ENCODE measurements at regions not wholly inside any gene's neighbourhood (a gene's known extent, or its start where the extent isn't known, plus 50 kb on each side); places are given as distances from the start of the nearest gene placed in this dataset.
"Not testable (repeated sequence)": the region's sequence is repeated elsewhere in the genome, so short reads cannot be mapped to it uniquely, and the experiment has no call there.

DNA sequence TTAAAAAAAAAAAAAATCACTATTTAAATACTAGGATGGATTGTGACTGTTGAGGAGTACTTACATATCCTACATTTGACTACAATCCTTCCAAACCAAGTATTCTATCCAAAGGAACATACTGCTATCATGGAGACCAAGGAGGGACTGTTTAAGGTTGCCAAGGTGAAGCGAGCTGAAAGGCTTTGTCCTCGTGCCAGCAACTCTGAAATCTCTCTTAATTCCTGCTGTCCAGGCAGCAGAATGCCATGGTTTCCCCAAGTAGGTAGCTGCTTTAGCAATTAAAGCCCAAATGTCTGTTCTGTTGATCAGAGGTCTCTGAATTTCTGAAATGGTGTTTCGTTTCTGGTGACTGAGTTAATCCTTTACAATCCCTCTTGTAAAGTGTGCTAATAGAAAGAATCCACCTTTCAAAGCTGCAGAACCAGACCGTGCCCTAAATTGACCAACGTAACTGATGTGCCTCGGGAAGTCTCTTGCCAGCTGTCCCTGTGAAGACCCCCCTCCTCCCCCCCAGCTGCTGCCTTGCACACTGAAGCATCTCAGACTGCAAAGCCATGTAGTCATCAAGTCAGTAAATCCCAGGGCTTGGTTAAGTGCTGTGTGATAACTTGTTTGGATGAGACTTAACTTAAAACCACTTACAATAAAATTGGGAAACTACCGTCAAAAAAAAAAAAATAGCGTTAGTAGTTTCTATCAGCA, 210.9 kb downstream of the CYLC2 start:
- not testable (repeated sequence) for H3K27ac ChIP-seq (ENCODE audit: low read depth in 1 of 3, low read length in 2 of 3); FAIRE-seq; H3K27me3 ChIP-seq (ENCODE audit: control insufficient read depth in 3 of 3, insufficient read depth in 3 of 3, low read length in 3 of 3); H3K4me3 ChIP-seq (ENCODE audit: low read depth in 1 of 3, low read length in 3 of 3); H3K4me1 ChIP-seq (ENCODE audit: control insufficient read depth in 3 of 3, insufficient read depth in 2 of 3, low read depth in 1 of 3, low read length in 2 of 3); DNase-seq; H3K36me3 ChIP-seq (ENCODE audit: control insufficient read depth in 3 of 3, insufficient read depth in 2 of 3, low read depth in 1 of 3, low read length in 3 of 3)
- 63 to 80% (median 70%) methylated on average over 5 to 8 of the region's 8 CpGs for WGBS, 3 donors
- peaks cover 2 to 18% of the 10 kb centered on the region in 2 donors for H3K9me3 ChIP-seq (ENCODE audit: control insufficient read depth in 2 of 2, insufficient read depth in 1 of 2, low read depth in 1 of 2, low read length in 1 of 2)

DNA sequence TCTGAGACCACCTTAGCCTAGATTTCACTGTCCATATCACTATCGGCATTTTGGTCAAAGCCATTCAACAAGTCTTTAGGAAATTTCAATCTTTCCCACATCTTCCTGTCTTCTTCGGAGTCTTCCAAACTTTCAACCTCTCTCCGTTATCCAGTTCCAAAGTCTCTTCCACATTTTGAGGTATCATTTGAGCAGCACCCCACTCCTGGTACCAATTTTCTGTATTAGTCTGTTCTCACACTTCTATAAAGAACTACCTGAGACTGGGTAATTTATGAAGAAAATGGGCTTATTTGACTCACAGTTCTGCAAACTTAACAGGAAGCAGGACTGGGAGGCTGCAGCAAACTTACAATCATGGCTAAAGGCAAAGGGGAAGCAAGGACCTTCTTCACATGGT, 215.5 kb downstream of the CYLC2 start:
- DNase-seq (no peak), FAIRE-seq (no peak)
- Histone ChIP-seq H3K36me3 (ENCODE audit: control insufficient read depth in 3 of 3, insufficient read depth in 2 of 3, low read depth in 1 of 3, low read length in 3 of 3) (no peaks in the 10 kb centered on the region), H3K9me3 (ENCODE audit: control insufficient read depth in 2 of 2, insufficient read depth in 1 of 2, low read depth in 1 of 2, low read length in 1 of 2) (peaks cover 2 to 19% of the 10 kb centered on the region in 2 donors), H3K4me3 (ENCODE audit: low read depth in 1 of 3, low read length in 3 of 3) (no peak overlapping the region), H3K27ac (ENCODE audit: low read depth in 1 of 3, low read length in 2 of 3) (no peak overlapping the region), H3K27me3 (ENCODE audit: control insufficient read depth in 3 of 3, insufficient read depth in 3 of 3, low read length in 3 of 3) (no peaks in the 10 kb centered on the region), H3K4me1 (ENCODE audit: control insufficient read depth in 3 of 3, insufficient read depth in 2 of 3, low read depth in 1 of 3, low read length in 2 of 3) (no peaks in the 10 kb centered on the region)
- WGBS, 3 donors, result 78 to 90% (median 80%) methylated on average over 3 of the region's 3 CpGs

DNA sequence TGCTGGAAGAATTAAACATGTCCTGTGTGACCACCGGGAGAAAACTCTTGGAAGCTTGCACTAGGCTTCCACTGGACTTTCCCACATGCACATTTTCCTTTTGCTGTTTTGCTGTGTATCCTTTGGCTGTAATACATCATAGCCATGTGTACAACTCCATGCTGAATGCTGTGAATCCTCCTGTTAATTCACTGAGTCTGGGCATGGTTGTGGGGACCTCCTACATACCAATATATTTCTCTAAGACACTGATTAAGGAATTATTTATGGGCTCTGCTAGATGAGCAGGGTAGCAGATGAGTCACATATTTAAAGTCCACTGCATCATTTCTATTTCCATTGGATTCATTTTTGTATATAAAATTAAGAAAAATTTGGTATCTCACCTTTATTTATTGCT, 220.1 kb downstream of the CYLC2 start:
- no peak overlapping the region for H3K4me3 ChIP-seq (ENCODE audit: low read depth in 1 of 3, low read length in 3 of 3)
- H3K4me1 ChIP-seq (ENCODE audit: control insufficient read depth in 3 of 3, insufficient read depth in 2 of 3, low read depth in 1 of 3, low read length in 2 of 3), result no peaks in the 10 kb centered on the region
- FAIRE-seq (no peak), DNase-seq (no peak)
- H3K27me3 ChIP-seq (ENCODE audit: control insufficient read depth in 3 of 3, insufficient read depth in 3 of 3, low read length in 3 of 3), result no peaks in the 10 kb centered on the region
- 55 to 80% (median 70%) methylated on average over 1 of the region's 1 CpG for WGBS, 3 donors
- H3K27ac ChIP-seq (ENCODE audit: low read depth in 1 of 3, low read length in 2 of 3), result no peak overlapping the region
- H3K9me3 ChIP-seq (ENCODE audit: control insufficient read depth in 2 of 2, insufficient read depth in 1 of 2, low read depth in 1 of 2, low read length in 1 of 2), result peaks cover 2 to 10% of the 10 kb centered on the region in 2 donors
- no peaks in the 10 kb centered on the region for H3K36me3 ChIP-seq (ENCODE audit: control insufficient read depth in 3 of 3, insufficient read depth in 2 of 3, low read depth in 1 of 3, low read length in 3 of 3)

DNA sequence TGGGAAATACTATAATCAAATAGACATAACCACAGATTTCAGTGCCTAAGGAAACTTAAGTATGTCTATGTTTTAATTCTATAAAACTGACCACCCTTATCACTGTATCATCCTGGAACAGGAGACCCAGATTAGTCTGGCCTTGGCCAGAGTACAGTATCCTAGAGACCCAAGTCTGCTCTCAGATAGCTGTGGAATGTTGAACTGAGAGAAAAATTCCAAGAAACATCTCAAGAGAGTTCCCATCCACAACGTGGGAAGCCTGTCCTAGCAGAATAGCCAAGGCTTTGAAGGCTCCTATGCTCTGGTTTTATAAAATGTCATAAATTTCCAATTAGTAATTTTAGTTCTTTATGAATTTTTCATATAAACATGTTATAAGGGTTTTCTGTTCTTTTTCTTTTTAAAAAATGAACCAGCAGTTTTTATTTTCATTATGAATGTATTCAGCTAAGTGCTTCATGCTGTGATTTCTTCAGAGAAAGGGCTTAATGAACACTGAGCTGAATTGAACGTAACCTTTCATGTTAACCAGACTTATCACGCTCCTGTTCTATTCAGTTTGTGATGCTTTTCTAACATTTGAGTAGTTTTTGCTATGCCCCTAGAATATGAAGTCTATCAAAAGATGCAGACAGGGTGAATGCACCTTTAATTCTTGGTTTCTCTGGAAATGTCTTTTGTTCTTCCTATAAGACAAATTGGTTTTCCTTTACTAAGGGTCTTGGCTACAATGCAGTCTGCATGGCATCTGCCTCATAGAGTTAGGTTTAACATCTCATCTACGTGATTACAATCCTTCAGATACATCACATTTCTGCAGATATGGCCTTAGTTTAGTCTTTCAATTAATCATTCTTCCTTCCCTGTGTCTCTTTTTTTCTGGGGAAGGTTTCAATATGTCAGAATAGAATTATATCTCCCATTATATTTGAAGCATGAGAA, 230.8 kb downstream of the CYLC2 start:
- no peak for FAIRE-seq
- Histone ChIP-seq H3K36me3 (ENCODE audit: control insufficient read depth in 3 of 3, insufficient read depth in 2 of 3, low read depth in 1 of 3, low read length in 3 of 3) (no peaks in the 10 kb centered on the region), H3K9me3 (ENCODE audit: control insufficient read depth in 2 of 2, insufficient read depth in 1 of 2, low read depth in 1 of 2, low read length in 1 of 2) (no peaks in the 10 kb centered on the region), H3K4me3 (ENCODE audit: low read depth in 1 of 3, low read length in 3 of 3) (no peak overlapping the region), H3K27ac (ENCODE audit: low read depth in 1 of 3, low read length in 2 of 3) (no peak overlapping the region), H3K27me3 (ENCODE audit: control insufficient read depth in 3 of 3, insufficient read depth in 3 of 3, low read length in 3 of 3) (no peaks in the 10 kb centered on the region), H3K4me1 (ENCODE audit: control insufficient read depth in 3 of 3, insufficient read depth in 2 of 3, low read depth in 1 of 3, low read length in 2 of 3) (no peaks in the 10 kb centered on the region)
- DNase-seq, result no peak
- 49 to 54% (median 52%) methylated on average over 4 of the region's 4 CpGs for WGBS, 3 donors

DNA sequence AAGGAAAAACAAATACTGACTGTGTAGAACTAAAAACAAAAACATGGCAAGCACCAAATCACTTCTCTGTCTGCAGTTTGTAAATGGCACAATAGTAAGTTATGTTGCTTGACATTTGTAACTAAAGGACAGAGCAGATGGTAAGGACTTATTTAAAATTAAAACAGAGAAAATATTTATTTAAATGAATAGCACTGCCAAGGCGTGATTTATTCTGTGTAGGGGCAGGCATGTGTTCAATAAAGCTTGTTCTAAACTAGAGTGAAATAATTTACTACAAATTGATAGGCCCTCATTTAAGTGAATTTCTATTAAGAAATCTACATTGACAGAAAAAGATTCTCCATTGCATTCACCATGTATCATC, 231.5 kb downstream of the CYLC2 start:
- WGBS, 3 donors, result 78 to 92% (median 88%) methylated on average over 1 of the region's 1 CpG
- no peak overlapping the region for H3K4me3 ChIP-seq (ENCODE audit: low read depth in 1 of 3, low read length in 3 of 3)
- DNase-seq, result no peak
- H3K36me3 ChIP-seq (ENCODE audit: control insufficient read depth in 3 of 3, insufficient read depth in 2 of 3, low read depth in 1 of 3, low read length in 3 of 3), result no peaks in the 10 kb centered on the region
- H3K9me3 ChIP-seq (ENCODE audit: control insufficient read depth in 2 of 2, insufficient read depth in 1 of 2, low read depth in 1 of 2, low read length in 1 of 2), result no peaks in the 10 kb centered on the region
- no peaks in the 10 kb centered on the region for H3K27me3 ChIP-seq (ENCODE audit: control insufficient read depth in 3 of 3, insufficient read depth in 3 of 3, low read length in 3 of 3)
- no peak overlapping the region for H3K27ac ChIP-seq (ENCODE audit: low read depth in 1 of 3, low read length in 2 of 3)
- H3K4me1 ChIP-seq (ENCODE audit: control insufficient read depth in 3 of 3, insufficient read depth in 2 of 3, low read depth in 1 of 3, low read length in 2 of 3), result no peaks in the 10 kb centered on the region
- FAIRE-seq, result no peak

DNA sequence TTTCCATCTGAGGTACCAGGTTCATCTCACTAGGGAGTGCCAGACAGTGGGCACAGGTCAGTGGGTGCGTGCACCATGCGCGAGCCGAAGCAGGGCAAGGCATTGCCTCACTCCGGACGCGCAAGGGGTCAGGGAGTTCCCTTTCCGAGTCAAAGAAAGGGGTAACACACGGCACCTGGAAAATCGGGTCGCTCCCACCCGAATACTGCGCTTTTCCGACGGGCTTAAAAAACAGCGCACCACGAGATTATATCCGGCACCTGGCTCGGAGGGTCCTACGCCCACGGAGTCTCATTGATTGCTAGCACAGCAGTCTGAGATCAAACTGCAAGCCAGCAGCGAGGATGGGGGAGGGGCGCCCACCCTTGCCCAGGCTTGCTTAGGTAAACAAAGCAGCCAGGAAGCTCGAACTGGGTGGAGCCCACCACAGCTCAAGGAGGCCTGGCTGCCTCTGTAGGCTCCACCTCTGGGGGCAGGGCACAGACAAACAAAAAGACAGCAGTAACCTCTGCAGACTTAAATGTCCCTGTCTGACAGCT, 242.5 kb downstream of the CYLC2 start:
- not testable (repeated sequence) for H3K9me3 ChIP-seq (ENCODE audit: control insufficient read depth in 2 of 2, insufficient read depth in 1 of 2, low read depth in 1 of 2, low read length in 1 of 2); H3K27me3 ChIP-seq (ENCODE audit: control insufficient read depth in 3 of 3, insufficient read depth in 3 of 3, low read length in 3 of 3); DNase-seq; H3K36me3 ChIP-seq (ENCODE audit: control insufficient read depth in 3 of 3, insufficient read depth in 2 of 3, low read depth in 1 of 3, low read length in 3 of 3); H3K27ac ChIP-seq (ENCODE audit: low read depth in 1 of 3, low read length in 2 of 3); H3K4me1 ChIP-seq (ENCODE audit: control insufficient read depth in 3 of 3, insufficient read depth in 2 of 3, low read depth in 1 of 3, low read length in 2 of 3); FAIRE-seq; H3K4me3 ChIP-seq (ENCODE audit: low read depth in 1 of 3, low read length in 3 of 3)
- WGBS, 3 donors, result 83 to 86% (median 84%) methylated on average over 24 of the region's 24 CpGs

DNA sequence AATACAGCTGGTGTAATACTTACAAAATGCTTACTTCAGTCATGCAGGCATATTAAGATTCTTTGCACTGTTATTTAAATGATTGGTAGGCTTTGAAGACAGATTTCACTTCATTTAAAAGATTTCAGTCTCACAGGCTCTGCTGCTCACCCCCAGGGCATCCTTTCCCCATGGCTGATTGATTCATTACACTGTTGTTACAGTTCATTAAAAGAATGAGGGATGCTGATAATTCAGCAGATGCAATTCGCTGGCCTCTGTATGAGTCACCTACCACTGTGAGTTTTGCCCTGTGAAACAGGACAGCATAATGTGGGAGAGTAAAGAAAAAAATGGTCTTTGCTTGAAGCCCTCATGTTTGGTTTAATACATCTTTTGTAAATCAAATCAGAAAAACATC, 246.9 kb downstream of the CYLC2 start:
- H3K4me3 ChIP-seq (ENCODE audit: low read depth in 1 of 3, low read length in 3 of 3), result no peak overlapping the region
- no peaks in the 10 kb centered on the region for H3K36me3 ChIP-seq (ENCODE audit: control insufficient read depth in 3 of 3, insufficient read depth in 2 of 3, low read depth in 1 of 3, low read length in 3 of 3)
- H3K27ac ChIP-seq (ENCODE audit: low read depth in 1 of 3, low read length in 2 of 3), result no peak overlapping the region
- 30 to 48% (median 37%) methylated on average over 1 of the region's 1 CpG for WGBS, 3 donors
- H3K9me3 ChIP-seq (ENCODE audit: control insufficient read depth in 2 of 2, insufficient read depth in 1 of 2, low read depth in 1 of 2, low read length in 1 of 2), result no peaks in the 10 kb centered on the region
- H3K4me1 ChIP-seq (ENCODE audit: control insufficient read depth in 3 of 3, insufficient read depth in 2 of 3, low read depth in 1 of 3, low read length in 2 of 3), result no peaks in the 10 kb centered on the region
- FAIRE-seq, result no peak
- no peak for DNase-seq
- no peaks in the 10 kb centered on the region for H3K27me3 ChIP-seq (ENCODE audit: control insufficient read depth in 3 of 3, insufficient read depth in 3 of 3, low read length in 3 of 3)

DNA sequence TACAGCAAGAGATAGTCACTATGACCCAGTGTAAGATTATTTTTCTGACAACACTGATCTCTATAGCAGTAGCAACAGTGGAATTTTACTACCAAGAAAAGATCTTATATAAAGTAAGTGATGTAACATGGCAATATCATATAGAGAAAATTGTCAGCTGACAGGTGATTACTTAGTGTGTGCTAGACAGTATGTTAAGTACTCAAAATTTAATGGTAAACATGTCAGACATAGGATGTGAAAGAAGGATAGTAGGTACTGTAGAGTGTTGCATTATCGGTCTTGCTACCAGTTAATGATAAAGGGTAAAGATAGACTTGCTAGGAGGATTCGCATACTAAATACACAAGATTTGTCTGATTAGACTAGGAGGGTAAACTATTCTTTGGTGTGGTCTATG, 247.4 kb downstream of the CYLC2 start:
- Histone ChIP-seq H3K9me3 (ENCODE audit: control insufficient read depth in 2 of 2, insufficient read depth in 1 of 2, low read depth in 1 of 2, low read length in 1 of 2) (no peaks in the 10 kb centered on the region), H3K27me3 (ENCODE audit: control insufficient read depth in 3 of 3, insufficient read depth in 3 of 3, low read length in 3 of 3) (no peaks in the 10 kb centered on the region), H3K36me3 (ENCODE audit: control insufficient read depth in 3 of 3, insufficient read depth in 2 of 3, low read depth in 1 of 3, low read length in 3 of 3) (no peaks in the 10 kb centered on the region), H3K4me1 (ENCODE audit: control insufficient read depth in 3 of 3, insufficient read depth in 2 of 3, low read depth in 1 of 3, low read length in 2 of 3) (no peaks in the 10 kb centered on the region), H3K27ac (ENCODE audit: low read depth in 1 of 3, low read length in 2 of 3) (no peak overlapping the region), H3K4me3 (ENCODE audit: low read depth in 1 of 3, low read length in 3 of 3) (no peak overlapping the region)
- FAIRE-seq, result no peak
- 65 to 82% (median 70%) methylated on average over 2 of the region's 2 CpGs for WGBS, 3 donors
- no peak for DNase-seq
